Right lung (tissue), 2 donors: ENCODE measurements at regions not wholly inside any gene's neighbourhood (a gene's known extent, or its start where the extent isn't known, plus 50 kb on each side); places are given as distances from the start of the nearest gene placed in this dataset.

Experiments used
- DNase-seq, 2 donors: peaks; one replicate each; pipeline ENCODE4 v3.0.0-alpha.2; 2013

DNA sequence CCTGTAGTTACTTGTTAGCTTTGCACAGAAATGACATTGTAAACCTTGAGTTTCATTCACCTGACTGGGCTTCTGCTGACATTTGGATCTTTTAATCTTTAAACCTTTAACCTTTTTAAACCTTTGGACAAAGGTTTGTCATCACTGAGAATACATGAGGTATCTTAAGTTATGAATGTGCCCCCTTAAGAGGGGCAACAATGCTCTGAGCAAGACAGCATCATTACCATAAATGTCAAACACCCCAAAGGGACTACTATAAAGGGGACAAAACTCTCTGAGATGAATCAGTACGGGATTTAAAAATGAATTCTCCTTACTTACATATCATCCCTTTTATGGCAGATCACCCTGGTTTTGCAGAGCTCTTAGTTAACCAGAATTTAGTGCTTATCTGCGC, 203.3 kb downstream of the COG6 start:
- DNase-seq, result no peak

DNA sequence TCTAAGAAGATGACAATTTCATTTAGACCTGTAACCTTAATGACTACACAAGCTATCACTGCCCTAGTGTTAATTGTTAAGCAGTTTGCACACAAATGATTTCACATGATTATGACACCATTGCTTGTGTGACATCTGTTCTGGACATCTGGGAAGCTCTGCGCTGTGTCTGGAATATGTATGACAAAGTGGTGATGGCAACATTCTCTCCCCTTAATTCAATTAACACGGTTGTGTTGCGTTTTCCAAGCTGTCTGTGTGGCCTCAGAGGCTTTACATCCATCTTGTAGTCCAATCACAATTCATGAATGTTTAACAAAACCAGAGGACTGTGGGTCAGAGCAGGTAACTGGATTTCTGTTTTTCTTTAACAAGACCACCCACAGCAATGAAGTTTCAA, 204.4 kb downstream of the COG6 start:
- no peak for DNase-seq

DNA sequence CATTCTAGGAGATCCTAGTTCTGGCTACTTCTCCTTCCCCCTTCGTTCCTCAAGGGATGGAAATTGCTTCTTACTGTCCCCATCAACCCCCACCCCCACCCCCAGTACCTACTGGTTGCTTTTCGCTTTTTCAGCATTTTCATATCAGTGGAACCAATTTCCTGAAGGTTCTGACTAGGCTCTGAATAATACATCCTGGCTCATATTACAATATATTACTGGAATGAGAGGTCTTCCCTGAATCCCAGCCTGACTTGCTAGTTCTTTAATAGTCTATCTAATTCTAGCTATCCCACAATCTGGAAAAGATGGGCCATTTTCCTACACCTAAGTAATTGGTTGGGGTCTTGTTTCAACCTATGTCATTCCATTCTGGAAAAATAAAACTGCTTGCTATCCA, 207.4 kb downstream of the COG6 start:
- no peak for DNase-seq

- no peak for DNase-seq
Measured at GRCh38 chr13:39864221-39864620, 208.8 kb downstream of the COG6 start.

- no peak for DNase-seq
Measured at GRCh38 chr13:39866722-39867121, 211.3 kb downstream of the COG6 start.

- no peak for DNase-seq
Measured at GRCh38 chr13:39867807-39868206, 212.3 kb downstream of the COG6 start.

- DNase-seq, result no peak
Measured at GRCh38 chr13:39870197-39870747, 214.8 kb downstream of the COG6 start.

- DNase-seq, result no peak
Measured at GRCh38 chr13:39874331-39875053, 219.0 kb downstream of the COG6 start.

DNA sequence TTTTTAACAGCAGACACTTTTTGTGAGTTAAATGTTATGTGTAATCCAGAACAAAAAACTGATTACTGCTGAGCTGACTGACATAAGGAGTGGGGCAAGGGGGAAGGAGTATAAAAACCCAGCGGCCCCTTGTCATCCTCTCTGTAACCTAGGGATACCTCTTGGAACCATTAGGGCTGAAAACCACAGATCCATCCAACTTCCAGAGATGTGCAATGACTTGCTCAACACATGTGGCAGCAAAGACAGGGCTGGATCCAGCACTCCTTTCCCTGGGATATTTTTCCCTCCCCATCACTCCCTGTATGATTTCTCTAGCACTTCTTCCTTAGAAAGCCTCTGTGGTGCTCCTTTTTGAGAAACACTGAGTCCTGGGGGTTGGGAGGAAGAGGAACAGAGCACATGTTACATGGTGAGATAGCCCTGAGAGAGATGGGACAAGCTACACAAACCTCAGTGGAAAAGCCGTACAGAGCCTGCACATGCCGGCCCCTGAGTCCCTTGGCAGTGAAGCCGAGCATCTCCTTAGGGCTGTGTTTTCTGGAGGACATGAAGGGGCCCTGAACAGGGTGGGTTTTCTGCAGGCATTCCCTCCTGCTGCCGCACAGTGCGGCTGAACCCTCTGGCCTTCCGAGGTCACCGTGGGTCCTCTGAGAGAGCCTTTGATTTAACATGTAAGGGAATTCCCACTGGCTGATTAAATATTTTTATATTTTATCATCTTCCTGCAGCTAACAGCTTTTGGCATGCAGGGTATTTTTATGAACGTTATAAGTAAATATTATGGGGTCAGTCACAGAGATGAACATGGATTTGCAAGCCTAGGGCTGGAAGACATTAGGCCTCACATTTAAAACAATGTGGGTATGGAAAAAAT, 219.9 kb downstream of the COG6 start:
- no peak for DNase-seq

DNA sequence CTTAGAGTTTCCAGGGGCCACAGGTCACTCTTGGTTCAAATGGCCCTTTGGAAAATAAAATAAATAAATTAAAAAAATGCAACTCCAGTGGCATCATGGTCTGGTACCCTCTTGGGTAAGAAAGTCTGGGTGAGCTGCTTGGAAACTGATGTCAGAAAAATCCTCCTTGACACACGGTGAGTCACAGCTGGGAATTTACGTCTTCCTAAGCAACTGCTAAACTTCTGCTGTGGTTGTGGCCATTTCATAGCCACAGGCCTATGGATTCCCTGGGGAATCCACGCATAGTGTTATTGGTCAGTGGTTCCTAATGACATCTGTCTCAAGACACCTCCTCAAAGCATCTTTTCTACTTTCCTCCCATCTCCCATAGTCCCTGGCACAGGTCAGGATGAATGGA, 220.8 kb downstream of the COG6 start:
- no peak for DNase-seq

GRCh38 chr13:39877134-39877533, 221.7 kb downstream of the COG6 start:
- DNase-seq, result no peak

GRCh38 chr13:39879286-39880035, 224.0 kb downstream of the COG6 start:
- DNase-seq, result no peak

DNA sequence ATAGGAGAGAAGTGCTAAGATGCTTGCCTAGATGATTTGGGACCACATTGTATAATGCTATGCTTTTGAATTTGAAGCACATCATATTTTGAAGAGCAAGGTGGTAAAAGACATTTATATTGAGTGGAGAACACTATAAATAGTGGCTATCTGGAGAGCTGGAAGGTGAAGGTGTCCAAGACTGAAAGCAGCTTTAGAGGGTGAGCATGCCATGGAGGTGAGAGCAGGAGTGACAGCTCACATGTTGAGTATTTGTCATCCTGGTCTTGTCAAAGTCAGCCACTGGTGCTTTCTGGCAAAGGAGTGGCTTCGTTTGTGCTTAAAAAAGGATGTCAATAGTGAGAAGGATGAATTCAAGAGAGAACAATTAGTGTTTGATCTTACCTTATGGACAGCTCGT, 225.9 kb downstream of the COG6 start:
- no peak for DNase-seq

DNA sequence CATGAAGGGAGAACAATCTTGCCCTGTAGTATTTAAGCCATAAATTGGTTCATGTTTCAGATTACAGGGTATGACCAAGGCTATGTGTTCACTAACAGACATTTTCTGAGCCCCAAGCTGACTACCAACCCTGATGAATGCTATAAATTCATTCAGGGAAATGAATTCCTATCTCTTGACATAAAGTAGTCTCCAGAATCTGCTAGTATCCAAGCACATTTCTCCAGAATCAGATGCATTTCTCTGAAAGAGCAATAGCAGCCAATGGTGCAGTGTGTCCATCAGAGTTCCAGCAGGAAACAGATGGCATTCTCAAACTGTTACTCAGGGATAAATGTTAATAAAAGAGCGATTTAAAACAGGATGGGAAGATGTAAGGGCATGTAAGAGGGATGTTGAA, 226.4 kb downstream of the COG6 start:
- no peak for DNase-seq

- DNase-seq, result no peak
Measured at GRCh38 chr13:39884166-39884565, 228.7 kb downstream of the COG6 start.

DNA sequence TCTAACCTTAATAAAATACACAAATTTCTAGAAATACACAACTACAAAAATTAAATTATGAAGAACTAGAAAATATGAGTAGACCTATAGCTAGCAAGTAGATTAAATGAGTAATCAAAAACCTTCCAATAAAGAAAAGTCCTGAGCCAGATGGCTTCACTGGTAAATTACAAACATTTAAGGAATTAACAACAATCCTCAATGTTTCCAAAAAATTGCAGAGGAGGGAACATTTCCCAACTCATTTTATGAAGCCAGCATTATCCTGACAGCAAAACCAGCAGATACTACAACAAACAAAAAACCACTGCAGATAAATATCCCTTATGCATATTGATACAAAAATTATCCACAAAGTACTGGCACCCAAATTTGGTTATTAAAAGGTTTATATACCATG, 230.9 kb downstream of the COG6 start:
- no peak for DNase-seq

DNA sequence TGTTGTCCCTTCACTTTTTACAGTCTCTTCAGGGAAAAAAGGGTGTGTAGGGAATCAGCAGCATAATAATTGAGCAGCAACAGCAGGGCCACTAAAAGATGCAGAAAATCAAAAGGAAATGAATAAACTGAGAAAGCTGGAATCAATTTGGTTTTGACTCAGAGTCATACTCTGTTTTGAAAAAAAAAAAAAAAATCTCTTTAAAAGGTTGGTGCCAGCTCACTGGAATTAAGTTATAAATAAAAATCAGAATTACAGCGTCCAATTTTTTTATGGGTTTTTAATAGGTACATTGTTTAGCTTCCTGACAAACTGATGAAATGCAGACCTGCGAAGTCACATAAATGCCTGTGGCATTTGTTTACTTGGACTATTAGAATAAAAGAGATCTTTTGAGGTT, 231.9 kb downstream of the COG6 start:
- no peak for DNase-seq

DNA sequence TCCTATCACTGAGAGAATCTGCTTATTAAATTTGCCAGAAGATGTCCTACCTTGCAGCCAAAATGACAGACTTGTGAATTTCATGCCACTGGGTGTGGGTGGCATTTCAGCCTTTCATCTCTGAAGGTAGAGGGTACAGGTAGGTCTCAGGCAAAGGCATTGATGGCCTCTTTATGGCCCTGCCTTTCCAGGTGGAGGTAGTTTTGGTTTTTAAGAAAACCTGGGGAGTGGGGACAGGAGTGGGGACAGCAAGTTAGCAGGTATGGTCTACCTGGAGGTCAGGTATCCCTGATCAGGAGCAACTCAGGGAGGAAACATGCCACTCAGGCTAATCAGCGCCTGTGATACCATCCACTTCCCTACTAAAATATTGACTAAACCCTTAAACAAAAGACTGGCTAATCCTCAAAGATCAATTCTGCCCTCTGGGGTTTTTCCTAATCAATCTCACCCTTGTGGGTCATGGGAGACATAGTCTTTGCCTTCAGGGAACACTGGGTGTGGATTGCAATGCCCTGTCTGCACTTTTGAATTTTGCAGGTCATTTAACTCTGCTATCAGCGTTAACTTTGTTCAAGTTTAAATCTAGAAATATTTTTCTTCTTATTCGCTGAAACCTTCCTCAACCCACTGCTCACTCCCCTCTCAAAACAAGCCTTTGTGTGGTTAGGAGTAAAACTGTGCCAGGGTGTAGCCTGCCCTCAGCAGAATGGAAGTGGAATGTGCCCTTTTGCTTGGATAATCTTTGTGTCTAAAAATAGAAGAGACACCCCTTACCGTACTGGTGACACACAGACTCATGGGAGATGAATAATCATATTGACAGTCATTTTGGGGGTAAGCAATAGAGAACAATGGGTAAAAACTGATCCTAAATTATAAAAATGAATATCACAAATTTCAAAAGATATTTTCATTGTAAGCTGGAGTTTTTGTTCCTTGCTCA, 233.7 kb downstream of the COG6 start:
- no peak for DNase-seq

GRCh38 chr13:39890537-39890936, 235.1 kb downstream of the COG6 start:
- no peak for DNase-seq

DNA sequence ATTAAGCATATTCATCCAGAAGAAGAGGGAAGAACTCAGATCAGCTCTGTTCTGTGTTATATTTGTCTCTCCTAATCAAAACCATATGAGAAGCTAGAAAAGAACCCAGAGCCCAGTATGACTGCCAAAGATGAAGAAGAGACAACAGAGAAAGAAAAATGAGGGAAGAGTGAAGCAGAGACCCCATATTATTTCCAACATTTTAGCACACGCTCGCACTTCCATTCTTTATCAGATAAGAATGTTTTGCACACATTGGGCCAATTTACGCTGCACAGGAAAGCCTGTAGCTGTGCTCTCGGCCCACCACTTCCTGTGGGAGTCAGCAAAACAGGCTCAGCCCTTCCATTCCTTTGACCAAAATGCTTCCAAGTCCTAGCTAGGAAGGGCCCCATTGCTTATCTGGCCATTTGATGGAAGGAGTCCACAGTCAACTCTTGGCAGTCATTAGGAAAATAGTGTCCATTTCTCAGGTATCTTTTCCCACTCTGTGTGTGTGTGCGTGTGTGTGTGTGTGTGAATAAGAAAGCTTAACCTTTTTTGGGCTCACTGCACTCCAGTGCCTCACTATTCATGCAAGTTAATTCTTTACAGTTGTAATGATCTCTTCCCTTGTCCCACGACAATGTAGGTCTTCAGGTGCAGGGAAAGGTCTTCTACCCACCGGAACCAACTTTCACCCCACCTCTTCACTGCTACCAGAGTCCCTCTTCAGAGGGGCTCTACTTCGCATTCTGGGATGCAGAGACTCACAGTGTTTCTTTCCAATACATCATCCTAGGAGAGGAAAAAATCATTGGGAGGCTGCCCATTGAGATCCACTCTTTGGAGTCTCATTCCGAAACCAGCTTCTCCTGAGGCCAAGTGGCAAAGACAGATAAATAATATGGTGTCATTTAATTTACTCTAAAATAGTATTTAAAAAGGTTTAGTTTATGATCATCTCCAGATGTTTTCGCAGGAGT, 237.5 kb downstream of the COG6 start:
- no peak for DNase-seq
